ENCODE measurements at regions not wholly inside any gene's neighbourhood (a gene's known extent, or its start where the extent isn't known, plus 50 kb on each side); places are given as distances from the start of the nearest gene placed in this dataset.

GRCh38 chr2:198375083-198375410 is 570.7 kb downstream of the PLCL1 start:
- Histone ChIP-seq H2AFZ (ENCODE audit: low read length) (no peak overlapping the region), H3K27me3 (ENCODE audit: insufficient read depth, low read length) (no peaks in the 10 kb centered on the region), H3F3A (ENCODE audit: insufficient read depth, low read length) (no peaks in the 10 kb centered on the region), H3K27ac (ENCODE audit: low read depth, low read length, poor library complexity, severe bottlenecking) (no peak overlapping the region), H3K79me2 (ENCODE audit: insufficient read depth, low read length) (no peaks in the 10 kb centered on the region), H3K9me2 (ENCODE audit: low read depth, low read length) (no peaks in the 10 kb centered on the region), H3K4me2 (ENCODE audit: low read length) (no peak overlapping the region), H4K20me1 (ENCODE audit: insufficient read depth, low read length) (no peaks in the 10 kb centered on the region), H3K36me3 (ENCODE audit: insufficient read depth, low read length) (no peaks in the 10 kb centered on the region), H3K9ac (ENCODE audit: low read length) (no peak overlapping the region), H3K4me3 (ENCODE audit: low read depth, low read length, poor library complexity, severe bottlenecking) (no peak overlapping the region), H3K4me1 (ENCODE audit: insufficient read depth, low read length, severe bottlenecking) (peaks cover 11% of the 10 kb centered on the region), H3K9me3 (ENCODE audit: low read length) (no peaks in the 10 kb centered on the region)
- TF ChIP-seq EZH2 (IDR thresholded peaks at IDR 0.05; ENCODE audit: borderline replicate concordance, low read length) (no peak), CTCF (IDR thresholded peaks at IDR 0.05; ENCODE audit: low read length) (no peak)

GRCh38 chr2:198374375-198375082 is 570.1 kb downstream of the PLCL1 start:
- Histone ChIP-seq H3K79me2 (ENCODE audit: insufficient read depth, low read length) (no peaks in the 10 kb centered on the region), H3K27me3 (ENCODE audit: insufficient read depth, low read length) (no peaks in the 10 kb centered on the region), H3K36me3 (ENCODE audit: insufficient read depth, low read length) (no peaks in the 10 kb centered on the region), H3K27ac (ENCODE audit: low read depth, low read length, poor library complexity, severe bottlenecking) (no peak overlapping the region), H4K20me1 (ENCODE audit: insufficient read depth, low read length) (no peaks in the 10 kb centered on the region), H3K4me1 (ENCODE audit: insufficient read depth, low read length, severe bottlenecking) (peaks cover 11% of the 10 kb centered on the region), H3F3A (ENCODE audit: insufficient read depth, low read length) (no peaks in the 10 kb centered on the region), H3K4me3 (ENCODE audit: low read depth, low read length, poor library complexity, severe bottlenecking) (no peak overlapping the region), H3K4me2 (ENCODE audit: low read length) (no peak overlapping the region), H3K9me3 (ENCODE audit: low read length) (no peaks in the 10 kb centered on the region), H3K9me2 (ENCODE audit: low read depth, low read length) (no peaks in the 10 kb centered on the region), H3K9ac (ENCODE audit: low read length) (no peak overlapping the region), H2AFZ (ENCODE audit: low read length) (no peak overlapping the region)
- TF ChIP-seq EZH2 (IDR thresholded peaks at IDR 0.05; ENCODE audit: borderline replicate concordance, low read length) (no peak), CTCF (IDR thresholded peaks at IDR 0.05; ENCODE audit: low read length) (peak; percentile 90)

- peak overlapping the region; percentile 46 for H3K4me2 ChIP-seq (ENCODE audit: low read length)
- H3K36me3 ChIP-seq (ENCODE audit: insufficient read depth, low read length): no peaks in the 10 kb centered on the region
- no peaks in the 10 kb centered on the region for H3K9me2 ChIP-seq (ENCODE audit: low read depth, low read length)
- H4K20me1 ChIP-seq (ENCODE audit: insufficient read depth, low read length): no peaks in the 10 kb centered on the region
- no peak overlapping the region for H3K9ac ChIP-seq (ENCODE audit: low read length)
- peak overlapping the region; percentile 30 for H3K4me3 ChIP-seq (ENCODE audit: low read depth, low read length, poor library complexity, severe bottlenecking)
- H3F3A ChIP-seq (ENCODE audit: insufficient read depth, low read length): no peaks in the 10 kb centered on the region
- no peak for TF ChIP-seq CTCF (IDR thresholded peaks at IDR 0.05; ENCODE audit: low read length)
- no peak for TF ChIP-seq EZH2 (IDR thresholded peaks at IDR 0.05; ENCODE audit: borderline replicate concordance, low read length)
- H3K27me3 ChIP-seq (ENCODE audit: insufficient read depth, low read length): no peaks in the 10 kb centered on the region
- H2AFZ ChIP-seq (ENCODE audit: low read length): no peak overlapping the region
- H3K79me2 ChIP-seq (ENCODE audit: insufficient read depth, low read length): no peaks in the 10 kb centered on the region
- H3K4me1 ChIP-seq (ENCODE audit: insufficient read depth, low read length, severe bottlenecking): peaks cover 11% of the 10 kb centered on the region
- H3K9me3 ChIP-seq (ENCODE audit: low read length): no peaks in the 10 kb centered on the region
- H3K27ac ChIP-seq (ENCODE audit: low read depth, low read length, poor library complexity, severe bottlenecking): no peak overlapping the region
These were observed 567.6 kb downstream of the PLCL1 start for GRCh38 chr2:198371921-198372543.

Data from OCI-LY1 (cell line).